Right cardiac atrium (tissue), 5 donors: ENCODE measurements at regions not wholly inside any gene's neighbourhood (a gene's known extent, or its start where the extent isn't known, plus 50 kb on each side); places are given as distances from the start of the nearest gene placed in this dataset.

Source experiments
- ATAC-seq, 2 donors: fragments of 200-7000 bp; cut with Tn5 transposase; one replicate each; pipeline versions ENCODE4 v1.8.0 to v1.9.1; 2020; ENCODE audit warnings: moderate library complexity in 2 of 2, mild to moderate bottlenecking in 1 of 2
- DNase-seq, 3 donors: peaks; one replicate each; pipeline ENCODE4 v3.0.0-alpha.2; 2020
- H3K27ac ChIP-seq: one replicate; pipeline ENCODE4 v1.5.1; 2013; ENCODE audit warnings: mild to moderate bottlenecking, low read length, control low read depth, moderate library complexity
- H3K27me3 ChIP-seq: one replicate; pipeline ENCODE4 v1.6.1; 2013; ENCODE audit not compliant: control insufficient read depth, insufficient read depth
- H3K4me1 ChIP-seq: one replicate; pipeline ENCODE4 v1.6.1; 2013; ENCODE audit warnings: low read length; ENCODE audit not compliant: control insufficient read depth, insufficient read depth
- H3K4me3 ChIP-seq: one replicate; pipeline ENCODE4 v1.5.1; 2013; ENCODE audit warnings: low read length, control low read depth
- H3K9me3 ChIP-seq: one replicate; pipeline ENCODE4 v1.6.1; 2013; ENCODE audit warnings: low read length; ENCODE audit not compliant: control insufficient read depth
- WGBS: extraction: QIAGEN DNeasy Blood & Tissue Kit; methylation state at CpG from one replicate; pipeline ENCODE4 v1.1.7; 2013; 5-methylcytosine and 5-hydroxymethylcytosine counted together
- intact Hi-C, 4 donors: fragments of 100-400 bp; cut with DNase I; formaldehyde crosslinking; loops; one replicate each; pipeline versions ENCODE4 v1.11.0 to v1.14.0; 2022 to 2023
- donor health status: healthy with polysubstance abuse.
- donor health status: DM: no; HTN: yes; CAD: no.
- donor health status: DM: no; HTN: no; CAD: no.
- donor health status: DM: no; HTN: yes; CAD: no; lungs with severe emphysema.
- donor health status: DM: yes; HTN: yes; CAD: no.

GRCh38 chr2:173419506-173419905 lies 64.8 kb downstream of the CDCA7 start:
- intact Hi-C loops = no loop called here

DNA sequence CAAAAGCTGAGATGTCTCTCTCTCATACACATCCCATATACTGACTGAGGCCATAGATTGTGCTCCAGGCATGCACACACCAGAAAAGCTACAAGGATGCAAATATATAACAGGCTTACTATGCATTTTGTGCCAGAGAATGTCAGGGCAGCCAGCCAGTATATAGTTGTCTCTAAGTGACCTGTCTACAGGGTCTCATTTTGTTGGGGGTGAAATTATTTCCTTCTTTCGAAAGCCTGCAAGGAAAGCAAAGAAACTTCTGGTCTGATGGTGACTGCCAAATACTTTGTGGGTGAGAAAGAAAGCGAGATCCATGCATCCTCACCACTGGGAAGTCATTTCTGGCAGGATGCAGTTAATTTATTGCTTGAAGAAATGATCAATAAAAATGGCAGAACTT lies 70.2 kb downstream of the CDCA7 start:
- H3K9me3 ChIP-seq = no peaks in the 10 kb centered on the region
- no peaks in the 10 kb centered on the region for H3K27me3 ChIP-seq
- intact Hi-C loops = no loop called here
- WGBS = 56% methylated on average over 2 of the region's 2 CpGs
- ATAC-seq (no peak), DNase-seq (no peak)
- H3K27ac ChIP-seq = no peak overlapping the region
- H3K4me1 ChIP-seq = peaks cover 3% of the 10 kb centered on the region
- no peak overlapping the region for H3K4me3 ChIP-seq

More at GRCh38 chr2:173419506-173419905, 64.8 kb downstream of the CDCA7 start:
- no peak overlapping the region for H3K4me3 ChIP-seq
- DNase-seq (no peak), ATAC-seq (no peak)
- H3K4me1 ChIP-seq = no peaks in the 10 kb centered on the region
- no peak overlapping the region for H3K27ac ChIP-seq
- no peaks in the 10 kb centered on the region for H3K27me3 ChIP-seq
- 40% methylated on average over 4 of the region's 4 CpGs for WGBS
- no peaks in the 10 kb centered on the region for H3K9me3 ChIP-seq

GRCh38 chr2:173427887-173428668 lies 73.4 kb downstream of the CDCA7 start:
- ATAC-seq (no peak), DNase-seq (no peak)
- 70% methylated on average over 6 of the region's 6 CpGs for WGBS
- Histone ChIP-seq H3K9me3 (no peaks in the 10 kb centered on the region), H3K27ac (no peak overlapping the region), H3K4me1 (peaks cover 3% of the 10 kb centered on the region), H3K27me3 (no peaks in the 10 kb centered on the region), H3K4me3 (no peak overlapping the region)
- intact Hi-C loops = no loop called here

DNA sequence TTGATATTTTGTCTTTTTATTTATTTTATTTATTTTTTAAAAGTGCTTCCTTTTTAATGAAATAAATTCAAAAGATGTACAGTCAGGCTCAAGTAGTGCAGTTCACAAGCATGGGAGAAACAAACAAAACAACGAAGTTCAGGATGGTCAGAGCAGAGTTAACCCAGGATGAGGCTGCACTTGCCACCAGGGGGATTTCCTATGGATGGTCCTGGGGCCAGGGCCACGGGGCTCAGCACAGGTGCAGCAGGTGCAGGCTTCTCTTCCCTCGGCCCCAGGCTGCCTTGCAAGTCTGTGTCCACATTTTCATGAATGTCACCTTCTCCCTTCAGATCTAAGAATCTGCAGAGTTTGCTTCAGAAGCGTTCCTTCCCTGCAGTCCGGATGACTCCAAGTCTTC lies 76.5 kb downstream of the CDCA7 start:
- 76% methylated on average over 5 of the region's 5 CpGs for WGBS
- intact Hi-C loops = no loop called here
- Histone ChIP-seq H3K4me1 (peaks cover 3% of the 10 kb centered on the region), H3K9me3 (no peaks in the 10 kb centered on the region), H3K4me3 (no peak overlapping the region), H3K27me3 (no peaks in the 10 kb centered on the region), H3K27ac (no peak overlapping the region)
- no peak for ATAC-seq
- no peak for DNase-seq

DNA sequence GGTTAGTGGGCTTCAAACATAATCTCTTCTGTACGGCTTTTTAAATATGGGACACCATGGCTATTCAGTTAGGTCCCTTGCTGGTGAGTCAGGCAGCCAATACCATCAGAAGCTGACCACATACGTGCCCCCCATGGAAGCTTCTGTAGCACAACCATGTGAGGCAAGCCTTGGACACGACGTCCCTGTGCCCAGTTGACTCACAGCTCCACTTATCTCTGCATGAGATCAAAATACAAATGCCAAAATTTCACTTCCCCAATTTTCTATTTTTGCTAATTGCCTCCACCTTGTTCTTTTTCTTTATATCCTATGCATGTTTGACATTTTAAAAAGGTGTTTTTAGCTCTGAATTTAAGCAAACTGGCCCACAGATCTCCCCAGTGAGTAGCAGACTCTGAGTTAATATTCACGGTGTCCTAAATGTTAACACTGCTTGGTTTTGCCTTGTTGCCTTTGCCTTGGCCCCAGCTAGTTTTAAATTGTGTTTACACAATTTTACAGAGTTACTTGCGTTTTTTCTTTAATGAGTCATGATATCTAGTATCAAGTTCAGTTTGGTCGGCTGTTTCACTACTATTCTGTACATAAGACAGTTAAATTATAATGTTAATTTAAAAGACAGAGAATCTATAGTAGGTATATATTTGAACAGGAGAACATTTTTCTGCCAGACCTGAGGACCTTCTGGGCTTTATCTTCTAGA lies 77.5 kb downstream of the CDCA7 start:
- ATAC-seq = no peak
- WGBS = 75% methylated on average over 7 of the region's 7 CpGs
- intact Hi-C loops = no loop called here

GRCh38 chr2:173434762-173435569 lies 80.3 kb downstream of the CDCA7 start:
- Histone ChIP-seq H3K4me1 (no peaks in the 10 kb centered on the region), H3K27ac (no peak overlapping the region), H3K4me3 (no peak overlapping the region), H3K27me3 (no peaks in the 10 kb centered on the region), H3K9me3 (no peaks in the 10 kb centered on the region)
- ATAC-seq (peak in 1 of 2 donors; percentile 31), DNase-seq (no peak)
- 65% methylated on average over 5 of the region's 5 CpGs for WGBS
- intact Hi-C loops = no loop called here

More for the DNA sequence above, 77.5 kb downstream of the CDCA7 start:
- no peak overlapping the region for H3K4me3 ChIP-seq
- no peaks in the 10 kb centered on the region for H3K27me3 ChIP-seq
- no peaks in the 10 kb centered on the region for H3K9me3 ChIP-seq
- peaks cover 3% of the 10 kb centered on the region for H3K4me1 ChIP-seq
- no peak overlapping the region for H3K27ac ChIP-seq
- no peak for DNase-seq

GRCh38 chr2:173435574-173435973 lies 80.9 kb downstream of the CDCA7 start:
- intact Hi-C loops = no loop called here
- no peak overlapping the region for H3K4me3 ChIP-seq
- DNase-seq (no peak), ATAC-seq (no peak)
- 77% methylated on average over 2 of the region's 2 CpGs for WGBS
- no peaks in the 10 kb centered on the region for H3K9me3 ChIP-seq
- H3K27ac ChIP-seq = no peak overlapping the region
- H3K4me1 ChIP-seq = no peaks in the 10 kb centered on the region
- H3K27me3 ChIP-seq = no peaks in the 10 kb centered on the region

DNA sequence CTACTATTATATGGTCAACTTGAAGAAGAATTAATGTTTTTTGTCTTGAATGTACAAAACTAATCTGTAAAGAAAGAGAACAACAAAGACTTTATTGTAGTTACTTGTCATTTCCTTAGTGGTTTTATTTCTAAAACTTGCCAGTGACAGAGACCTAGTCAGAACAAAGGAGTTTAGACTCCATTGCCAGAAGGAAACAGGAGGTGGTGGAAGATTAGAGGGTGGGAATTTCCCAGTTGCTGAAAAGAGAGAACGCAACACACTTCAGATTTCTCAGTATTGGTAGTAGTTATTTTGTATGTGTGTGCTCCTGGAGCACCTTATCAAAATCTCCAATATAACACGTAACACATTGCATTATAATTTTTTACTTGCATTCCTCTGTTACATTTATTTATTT lies 81.4 kb downstream of the CDCA7 start:
- ATAC-seq = no peak
- Histone ChIP-seq H3K27ac (no peak overlapping the region), H3K9me3 (no peaks in the 10 kb centered on the region), H3K4me1 (no peaks in the 10 kb centered on the region), H3K27me3 (no peaks in the 10 kb centered on the region), H3K4me3 (no peak overlapping the region)
- intact Hi-C loops = no loop called here
- 55% methylated on average over 2 of the region's 2 CpGs for WGBS
- no peak for DNase-seq

GRCh38 chr2:173441222-173441621 lies 86.5 kb downstream of the CDCA7 start:
- no peaks in the 10 kb centered on the region for H3K27me3 ChIP-seq
- ATAC-seq = no peak
- no peaks in the 10 kb centered on the region for H3K9me3 ChIP-seq
- no peak overlapping the region for H3K27ac ChIP-seq
- intact Hi-C loops = no loop called here
- no peak for DNase-seq
- no peak overlapping the region for H3K4me3 ChIP-seq
- no peaks in the 10 kb centered on the region for H3K4me1 ChIP-seq

DNA sequence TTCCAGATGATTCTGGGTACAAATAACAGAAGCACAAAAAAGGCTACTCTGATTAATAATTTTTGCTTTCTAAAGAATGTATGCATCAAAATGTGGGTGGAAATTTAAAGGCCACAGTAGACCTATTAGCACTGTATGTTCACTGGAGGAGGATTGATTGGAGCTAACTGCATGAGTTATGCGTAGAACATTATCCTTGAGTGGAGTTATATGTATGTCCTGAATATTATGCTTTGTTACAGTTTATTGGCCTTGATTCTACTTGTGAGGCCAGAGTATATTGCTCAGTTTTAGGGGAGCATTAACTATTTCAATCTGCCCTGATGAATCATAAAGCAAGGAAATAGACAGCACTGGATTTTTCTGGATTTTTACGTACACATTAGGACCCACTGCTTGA lies 87.9 kb downstream of the CDCA7 start:
- Histone ChIP-seq H3K4me1 (no peaks in the 10 kb centered on the region), H3K27me3 (no peaks in the 10 kb centered on the region), H3K27ac (no peak overlapping the region), H3K9me3 (no peaks in the 10 kb centered on the region), H3K4me3 (no peak overlapping the region)
- 93% methylated on average over 2 of the region's 2 CpGs for WGBS
- intact Hi-C loops = no loop called here
- no peak for DNase-seq
- no peak for ATAC-seq

DNA sequence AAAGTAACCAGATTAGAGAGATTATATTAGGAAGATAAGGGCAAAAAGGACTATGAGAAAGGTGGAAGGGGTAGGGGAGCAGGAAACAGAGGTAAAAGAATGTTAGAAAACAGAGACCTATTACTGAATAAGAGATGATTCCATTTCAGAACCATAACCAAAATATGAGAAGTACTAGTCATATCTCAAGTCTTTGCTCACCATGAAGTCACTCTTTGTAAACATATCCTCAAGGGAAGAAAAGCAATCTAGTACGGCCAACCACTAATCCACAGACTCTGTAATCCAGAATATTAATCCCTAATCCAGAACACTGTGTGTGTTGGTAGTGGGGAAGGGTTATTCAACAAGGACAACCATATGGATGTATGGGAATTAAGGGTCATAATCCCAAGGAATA lies 92.0 kb downstream of the CDCA7 start:
- WGBS = 52% methylated on average over 1 of the region's 1 CpG
- DNase-seq (no peak), ATAC-seq (no peak)
- H3K27ac ChIP-seq = no peak overlapping the region
- H3K27me3 ChIP-seq = no peaks in the 10 kb centered on the region
- no peaks in the 10 kb centered on the region for H3K9me3 ChIP-seq
- H3K4me3 ChIP-seq = no peak overlapping the region
- no peaks in the 10 kb centered on the region for H3K4me1 ChIP-seq
- intact Hi-C loops = loop anchor here in 2 of 4 donors (5.0 kb wide), 1 partner anchor 44 kb away; no protein-coding TSS in a partner anchor
